Mesothelial cell of epicardium (in vitro differentiated cells): ENCODE measurements at regions not wholly inside any gene's neighbourhood (a gene's known extent, or its start where the extent isn't known, plus 50 kb on each side); places are given as distances from the start of the nearest gene placed in this dataset.
A peak's percentile ranks its signal among the peaks of the same experiment; 100 is the strongest.

Experiments used
- DNase-seq, 2 experiments: peaks; one replicate each; pipeline ENCODE4 v3.0.0; 2021; ENCODE audit warnings: low spot score in 2 of 2; ENCODE audit not compliant: unreplicated experiment in 2 of 2
- H3K27ac Mint-ChIP-seq: 2 replicates; pipeline ENCODE4 v1.8.0; 2021; ENCODE audit warnings: mixed read lengths
- H3K27me3 Mint-ChIP-seq: 2 replicates; pipeline ENCODE4 v1.8.0; 2021; ENCODE audit warnings: low read depth, mixed read lengths
- H3K36me3 Mint-ChIP-seq: 2 replicates; pipeline ENCODE4 v1.8.0; 2021; ENCODE audit warnings: mixed read lengths
- H3K4me1 Mint-ChIP-seq: 2 replicates; pipeline ENCODE4 v1.8.0; 2021; ENCODE audit warnings: mixed read lengths
- H3K4me3 Mint-ChIP-seq: 2 replicates; pipeline ENCODE4 v1.8.0; 2021; ENCODE audit warnings: mild to moderate bottlenecking, moderate library complexity, mixed read lengths
- H3K9me3 Mint-ChIP-seq: 2 replicates; pipeline ENCODE4 v1.8.0; 2021; ENCODE audit warnings: mixed read lengths
- TF ChIP-seq, protein P1 (sequence below): fragments of 200-600 bp; sonication (generic); IDR thresholded peaks from one replicate; pipeline ENCODE4 v1.5.0; 2021; ENCODE audit warnings: antibody characterized with exemption; ENCODE audit not compliant: unreplicated experiment

DNA sequence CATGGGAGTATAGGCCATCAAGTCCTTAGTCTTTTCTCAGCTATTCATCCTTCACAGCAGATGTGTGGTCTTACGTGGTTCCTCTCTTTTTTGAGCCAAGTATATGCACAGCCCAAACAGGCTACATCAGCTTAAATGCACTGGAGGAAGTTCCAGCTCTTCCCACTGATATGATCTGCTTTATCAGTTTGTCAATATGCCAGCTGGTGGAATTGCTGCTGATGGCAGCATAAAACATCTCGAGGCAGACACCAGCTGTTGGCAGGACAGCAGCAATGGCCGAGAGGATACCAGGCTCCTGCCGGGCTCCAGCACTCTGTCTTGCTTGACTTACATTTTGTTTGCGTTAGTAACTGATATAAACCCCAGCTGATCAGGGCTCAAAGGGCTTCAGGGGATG is 143.4 kb downstream of the TENT4A start:
- no peak overlapping the region for H3K27ac Mint-ChIP-seq
- peak in 1 of 2 experiments; percentile 1 for DNase-seq
- no peak overlapping the region for H3K4me3 Mint-ChIP-seq
- H3K4me1 Mint-ChIP-seq, result no peaks in the 10 kb centered on the region
- TF ChIP-seq, protein P1, sequence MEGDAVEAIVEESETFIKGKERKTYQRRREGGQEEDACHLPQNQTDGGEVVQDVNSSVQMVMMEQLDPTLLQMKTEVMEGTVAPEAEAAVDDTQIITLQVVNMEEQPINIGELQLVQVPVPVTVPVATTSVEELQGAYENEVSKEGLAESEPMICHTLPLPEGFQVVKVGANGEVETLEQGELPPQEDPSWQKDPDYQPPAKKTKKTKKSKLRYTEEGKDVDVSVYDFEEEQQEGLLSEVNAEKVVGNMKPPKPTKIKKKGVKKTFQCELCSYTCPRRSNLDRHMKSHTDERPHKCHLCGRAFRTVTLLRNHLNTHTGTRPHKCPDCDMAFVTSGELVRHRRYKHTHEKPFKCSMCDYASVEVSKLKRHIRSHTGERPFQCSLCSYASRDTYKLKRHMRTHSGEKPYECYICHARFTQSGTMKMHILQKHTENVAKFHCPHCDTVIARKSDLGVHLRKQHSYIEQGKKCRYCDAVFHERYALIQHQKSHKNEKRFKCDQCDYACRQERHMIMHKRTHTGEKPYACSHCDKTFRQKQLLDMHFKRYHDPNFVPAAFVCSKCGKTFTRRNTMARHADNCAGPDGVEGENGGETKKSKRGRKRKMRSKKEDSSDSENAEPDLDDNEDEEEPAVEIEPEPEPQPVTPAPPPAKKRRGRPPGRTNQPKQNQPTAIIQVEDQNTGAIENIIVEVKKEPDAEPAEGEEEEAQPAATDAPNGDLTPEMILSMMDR, result no peak
- peaks cover 3% of the 10 kb centered on the region for H3K27me3 Mint-ChIP-seq
- H3K9me3 Mint-ChIP-seq, result peaks cover 19% of the 10 kb centered on the region
- H3K36me3 Mint-ChIP-seq, result peaks cover 1% of the 10 kb centered on the region

DNA sequence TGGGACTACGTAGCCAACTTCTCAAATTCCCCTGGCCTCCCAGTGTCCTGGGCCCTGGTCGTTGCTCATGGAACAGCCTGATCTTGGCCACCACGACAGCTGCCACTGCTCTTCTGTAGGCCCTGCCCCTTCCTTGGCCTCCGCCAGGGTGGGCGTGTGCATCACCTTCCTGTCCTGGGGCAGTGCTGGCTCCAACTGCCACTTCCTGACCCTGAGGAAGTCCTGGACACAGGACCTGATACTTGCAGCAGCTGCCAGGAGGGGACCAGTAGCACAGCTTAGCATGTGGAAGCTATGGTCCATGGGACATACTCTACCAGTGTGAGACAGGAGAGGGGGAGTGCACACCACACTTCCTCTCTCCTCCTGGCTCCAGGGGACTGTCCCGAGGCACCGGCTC is 145.2 kb downstream of the TENT4A start:
- peaks cover 4% of the 10 kb centered on the region for H3K27me3 Mint-ChIP-seq
- no peak overlapping the region for H3K27ac Mint-ChIP-seq
- no peaks in the 10 kb centered on the region for H3K4me1 Mint-ChIP-seq
- TF ChIP-seq, protein P1, result no peak
- peaks cover 30% of the 10 kb centered on the region for H3K9me3 Mint-ChIP-seq
- no peak for DNase-seq
- H3K4me3 Mint-ChIP-seq, result no peak overlapping the region
- no peaks in the 10 kb centered on the region for H3K36me3 Mint-ChIP-seq

DNA sequence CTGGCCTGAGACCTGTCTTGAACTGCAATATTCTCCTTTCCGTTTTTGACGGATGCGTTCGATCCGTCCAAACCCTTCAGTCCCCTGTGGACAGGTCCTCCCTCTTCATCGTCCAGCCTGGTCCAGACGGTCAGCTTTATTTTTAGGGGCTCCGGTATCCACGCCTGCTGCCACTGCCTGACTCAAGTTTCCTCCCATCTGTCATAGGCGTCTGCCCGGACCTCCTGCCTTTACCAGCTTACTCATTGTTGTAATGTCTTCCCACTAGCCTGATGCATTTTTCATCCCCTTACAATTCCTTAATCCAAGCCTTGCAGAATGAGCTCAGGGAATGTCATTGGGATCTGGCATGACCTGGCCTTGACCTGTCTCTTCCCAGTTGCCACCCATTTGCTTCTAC is 145.8 kb downstream of the TENT4A start:
- Mint-ChIP-seq H3K4me1 (no peaks in the 10 kb centered on the region), H3K27me3 (peaks cover 7% of the 10 kb centered on the region), H3K4me3 (no peak overlapping the region), H3K9me3 (peaks cover 29% of the 10 kb centered on the region), H3K36me3 (no peaks in the 10 kb centered on the region), H3K27ac (no peak overlapping the region)
- TF ChIP-seq, protein P1, result no peak
- no peak for DNase-seq

DNA sequence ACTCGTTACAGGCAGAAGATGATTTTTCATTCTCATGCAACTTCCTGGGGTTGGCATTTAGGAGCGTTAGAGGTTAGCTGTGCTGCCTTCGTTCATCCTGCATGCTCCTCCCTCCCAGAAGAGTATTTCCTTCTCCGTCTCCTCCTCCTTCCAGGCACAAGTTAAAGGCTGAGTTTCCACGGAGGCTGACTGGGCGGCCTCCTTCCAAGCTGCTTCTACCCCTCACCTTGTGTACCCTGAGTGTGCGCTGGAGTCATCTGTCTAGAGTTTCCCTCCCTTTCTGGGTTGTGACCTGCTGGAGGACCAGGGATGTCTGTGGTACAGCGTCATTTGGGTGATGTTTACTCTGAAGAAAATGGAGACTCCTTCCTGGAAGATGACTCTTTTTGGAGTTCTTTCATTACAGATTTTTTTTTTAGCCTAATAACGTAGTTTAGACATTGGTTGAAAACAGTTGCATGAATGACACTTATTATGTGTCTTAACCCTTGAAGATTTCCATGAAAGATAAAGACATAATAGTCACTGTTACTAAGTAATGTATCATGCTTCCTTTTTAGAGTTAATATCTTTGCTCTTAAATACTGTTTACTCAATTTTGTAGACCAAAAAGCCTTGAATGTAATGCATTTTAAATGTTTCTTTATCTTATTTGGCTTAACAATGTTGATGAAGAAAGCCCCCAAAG is 146.9 kb downstream of the TENT4A start:
- H3K36me3 Mint-ChIP-seq, result no peaks in the 10 kb centered on the region
- no peak for DNase-seq

DNA sequence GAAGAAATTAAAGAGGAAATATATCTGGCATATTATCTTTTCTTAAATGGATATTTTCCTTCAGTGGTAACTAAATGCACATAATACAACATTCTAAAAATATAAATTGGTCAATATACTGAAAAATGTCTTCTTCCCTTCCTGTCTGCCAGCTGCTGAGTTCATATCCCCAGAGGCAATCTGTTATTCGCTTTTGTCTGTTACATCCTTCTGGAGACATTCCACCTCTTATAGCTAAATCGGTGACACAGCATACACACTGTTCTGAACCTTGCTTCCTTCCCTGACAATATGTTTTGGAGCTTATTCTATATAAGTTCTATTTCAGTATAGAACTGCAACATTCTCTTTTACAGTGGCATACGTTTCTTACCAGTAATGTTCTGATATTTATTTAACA is 147.8 kb downstream of the TENT4A start:
- Mint-ChIP-seq H3K27me3 (peaks cover 7% of the 10 kb centered on the region), H3K9me3 (peaks cover 31% of the 10 kb centered on the region), H3K4me3 (no peak overlapping the region), H3K36me3 (no peaks in the 10 kb centered on the region), H3K4me1 (no peaks in the 10 kb centered on the region), H3K27ac (no peak overlapping the region)
- DNase-seq, result no peak
- TF ChIP-seq, protein P1, result no peak

More for the DNA sequence above, 146.9 kb downstream of the TENT4A start:
- H3K27me3 Mint-ChIP-seq, result peaks cover 7% of the 10 kb centered on the region
- H3K9me3 Mint-ChIP-seq, result peaks cover 34% of the 10 kb centered on the region
- TF ChIP-seq, protein P1, result no peak
- H3K4me1 Mint-ChIP-seq, result no peaks in the 10 kb centered on the region
- no peak overlapping the region for H3K4me3 Mint-ChIP-seq
- H3K27ac Mint-ChIP-seq, result no peak overlapping the region
